HG03175 (cell line): ENCODE measurements at regions not wholly inside any gene's neighbourhood (a gene's known extent, or its start where the extent isn't known, plus 50 kb on each side); places are given as distances from the start of the nearest gene placed in this dataset.

ENCODE experiments used
- ATAC-seq: cut with Tn5 transposase; IDR thresholded peaks from one replicate; pipeline ENCODE4 v1.9.1; 2021; ENCODE audit warnings: mild to moderate bottlenecking, moderate library complexity; ENCODE audit not compliant: unreplicated experiment

GRCh38 chr10:113357681-113358300, 195.1 kb upstream of the HABP2 start:
- no peak for ATAC-seq

GRCh38 chr10:113359655-113360054, 193.2 kb upstream of the HABP2 start:
- ATAC-seq = no peak

- ATAC-seq = no peak
These were observed 192.0 kb upstream of the HABP2 start for GRCh38 chr10:113360870-113361269.

GRCh38 chr10:113362645-113363091, 190.2 kb upstream of the HABP2 start:
- ATAC-seq = no peak

DNA sequence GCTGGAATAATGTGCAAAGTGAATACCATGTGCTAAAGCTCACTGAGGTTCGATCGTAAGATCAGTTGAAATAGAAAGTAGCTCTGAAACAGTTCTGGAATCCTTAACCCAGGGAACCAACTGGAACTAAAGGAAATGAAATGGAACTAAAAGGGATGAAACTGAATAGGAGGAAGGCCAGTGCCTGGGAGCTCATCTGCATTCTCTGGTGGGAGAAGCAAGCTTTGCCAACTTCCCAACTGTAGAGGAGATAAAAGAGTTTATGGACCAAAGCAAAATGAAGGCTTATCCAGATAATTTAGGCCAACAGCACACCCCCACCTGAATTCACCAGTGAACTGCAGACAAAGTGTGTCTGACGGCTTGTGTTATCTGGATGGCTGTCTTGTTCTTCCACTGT, 188.6 kb upstream of the HABP2 start:
- no peak for ATAC-seq

DNA sequence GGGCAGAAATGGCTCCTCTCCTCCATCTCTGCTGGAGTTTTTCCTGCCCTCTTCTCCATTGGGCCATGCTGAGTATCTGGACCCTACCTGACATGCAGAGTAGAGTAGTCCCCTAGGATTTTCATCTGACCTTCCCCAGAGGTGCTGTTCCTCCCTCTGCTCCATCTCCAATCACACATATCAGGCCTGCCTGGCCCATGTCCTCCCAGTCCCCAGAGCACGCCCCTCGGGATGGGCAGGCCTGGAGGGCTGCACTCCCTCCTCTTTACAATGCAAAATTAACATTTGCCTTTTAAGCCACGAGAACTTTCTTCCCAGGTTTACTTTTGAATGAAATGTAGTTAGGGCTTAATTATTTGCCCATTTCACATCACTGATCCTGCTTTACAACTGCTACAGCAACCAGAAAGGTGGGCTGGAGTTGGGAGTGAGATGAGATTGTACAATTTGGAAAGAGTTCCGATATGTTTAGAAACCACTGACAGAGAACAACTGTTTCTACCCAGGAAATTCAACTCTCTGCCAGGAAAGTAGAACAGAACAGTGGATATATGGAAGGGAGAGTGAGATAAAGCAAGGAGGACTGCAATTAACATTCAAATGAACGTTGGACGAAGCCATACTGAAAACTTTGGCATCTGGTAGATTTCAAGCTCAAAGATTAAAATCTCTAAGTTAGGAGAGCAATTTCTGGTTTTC, 184.0 kb upstream of the HABP2 start:
- ATAC-seq = no peak

GRCh38 chr10:113369365-113369694, 183.5 kb upstream of the HABP2 start:
- no peak for ATAC-seq

GRCh38 chr10:113376428-113376827, 176.4 kb upstream of the HABP2 start:
- no peak for ATAC-seq

DNA sequence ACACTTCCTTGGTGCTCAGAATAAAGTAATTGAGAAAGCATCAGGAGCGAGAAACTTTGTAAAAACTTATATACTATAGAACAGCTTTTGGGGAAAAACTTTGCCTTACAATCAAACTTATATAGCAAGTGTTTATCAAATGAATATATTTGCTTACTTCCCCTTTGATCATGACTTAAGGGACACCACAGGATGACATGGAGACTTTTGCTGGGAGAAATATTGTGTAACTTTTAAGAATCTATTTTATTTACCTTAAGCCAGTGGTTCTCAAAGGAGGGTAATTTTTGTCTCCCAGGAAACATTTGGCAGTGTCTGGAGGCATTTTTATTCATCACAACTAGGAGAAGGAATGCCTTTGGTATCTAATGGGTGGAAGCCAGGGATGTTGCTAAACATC, 173.8 kb upstream of the HABP2 start:
- ATAC-seq = no peak

DNA sequence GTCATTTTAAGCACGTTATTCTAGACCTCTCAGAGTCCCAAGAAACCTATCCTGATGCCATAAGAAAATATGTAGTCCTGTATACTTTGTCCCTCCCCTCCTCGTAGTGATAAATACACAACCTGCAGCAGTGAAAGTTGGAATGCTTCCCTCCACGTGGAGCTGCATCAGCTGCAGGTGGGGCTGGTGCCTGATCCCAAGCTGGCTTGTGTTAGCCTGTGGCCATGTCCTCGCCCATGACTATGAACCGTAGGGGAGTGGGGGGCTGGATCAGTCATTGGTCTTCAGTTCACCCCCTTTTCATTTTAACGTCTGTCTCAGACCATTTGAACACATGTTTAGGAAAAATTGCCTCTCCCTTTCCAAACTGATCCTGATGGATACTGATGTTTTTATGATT, 171.4 kb upstream of the HABP2 start:
- no peak for ATAC-seq

GRCh38 chr10:113381981-113382509, 170.8 kb upstream of the HABP2 start:
- ATAC-seq = peak; percentile 65

GRCh38 chr10:113382691-113383090, 170.2 kb upstream of the HABP2 start:
- ATAC-seq = no peak

- no peak for ATAC-seq
These were observed 168.7 kb upstream of the HABP2 start for GRCh38 chr10:113384181-113384580.

DNA sequence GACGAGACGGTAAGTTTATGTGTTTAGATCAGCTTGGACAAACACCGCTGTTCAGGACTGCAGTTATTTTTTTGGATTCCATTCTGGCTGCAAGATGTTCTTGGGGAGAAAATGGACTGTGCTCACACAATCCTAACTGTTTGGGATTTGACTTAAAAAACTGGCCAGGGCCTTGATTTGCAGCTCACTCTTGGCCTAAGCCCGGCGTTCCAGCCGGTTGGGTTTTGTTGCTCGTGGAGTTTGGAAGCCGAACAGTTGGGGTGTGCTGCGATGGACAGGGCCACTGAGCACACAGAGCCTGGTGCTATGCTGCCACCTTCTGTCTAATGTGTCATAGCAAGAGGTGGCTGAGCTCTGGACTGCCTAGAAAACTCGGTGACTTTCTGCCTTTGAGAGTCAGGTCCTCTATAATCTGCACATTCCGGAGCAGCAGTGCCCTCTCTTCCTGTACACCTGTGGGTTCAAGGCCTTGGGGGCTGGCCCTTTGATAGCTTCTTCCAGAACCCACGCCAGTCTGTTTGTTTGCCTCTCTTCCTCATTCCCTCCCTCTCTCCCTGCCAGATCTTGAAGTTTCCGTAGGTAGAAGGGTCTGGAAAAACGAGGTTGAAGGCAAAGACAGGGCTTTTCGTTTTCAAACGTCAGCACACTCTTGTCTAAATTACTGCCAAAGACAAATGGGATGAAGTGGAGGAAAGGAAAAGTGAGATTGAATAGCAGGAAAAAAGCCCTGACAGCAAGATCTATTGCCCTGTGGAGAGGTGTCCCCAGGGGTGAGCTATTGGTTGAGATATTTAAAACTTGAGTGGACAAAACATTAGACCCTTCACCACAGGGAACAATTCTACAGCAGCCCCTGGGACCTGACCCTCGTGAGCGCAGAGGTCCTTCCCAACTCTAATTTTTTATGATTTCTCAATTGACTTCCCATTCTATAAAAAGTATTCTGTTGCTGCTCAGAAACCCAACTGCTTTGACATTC, 167.5 kb upstream of the HABP2 start:
- peak; percentile 82 for ATAC-seq

DNA sequence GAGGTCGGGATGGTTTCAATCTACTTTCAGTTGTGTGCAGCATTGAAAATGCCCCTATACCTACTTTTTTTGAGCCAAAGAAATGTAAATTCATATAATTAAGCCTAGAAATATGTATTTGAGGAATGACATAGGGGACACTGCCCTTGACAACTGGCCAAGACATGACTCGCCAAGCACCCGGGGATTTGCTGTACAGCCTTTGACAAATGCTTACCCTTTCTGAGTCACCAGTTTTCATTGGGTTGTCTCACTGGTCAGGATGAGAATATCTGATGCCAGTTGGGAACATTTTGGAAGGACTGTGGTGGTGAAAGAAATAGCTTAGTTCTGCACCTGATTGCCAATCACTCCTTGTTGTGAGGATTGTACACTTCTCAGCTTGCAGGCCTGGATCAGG, 166.8 kb upstream of the HABP2 start:
- no peak for ATAC-seq

- ATAC-seq = no peak
These were observed 162.9 kb upstream of the HABP2 start for GRCh38 chr10:113389969-113390368.

DNA sequence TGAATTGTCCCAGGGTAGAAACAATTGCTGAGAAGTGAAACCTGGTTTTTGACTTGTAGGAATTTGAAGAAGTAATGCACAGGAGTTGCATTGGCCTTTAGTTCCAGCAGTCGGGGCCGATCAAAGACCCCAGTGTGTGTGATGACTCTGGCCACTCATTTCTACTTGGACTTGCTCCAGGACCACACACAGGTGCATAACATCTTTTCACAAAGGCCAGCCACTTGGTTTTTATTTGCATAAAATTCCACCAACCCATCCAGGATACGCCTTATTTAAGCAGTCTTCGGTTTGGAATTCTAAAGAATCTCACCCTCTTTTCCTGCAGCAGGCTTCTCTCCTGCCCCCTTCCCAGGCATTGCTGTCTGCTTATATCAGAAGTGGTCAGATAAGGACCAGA, 162.0 kb upstream of the HABP2 start:
- no peak for ATAC-seq

DNA sequence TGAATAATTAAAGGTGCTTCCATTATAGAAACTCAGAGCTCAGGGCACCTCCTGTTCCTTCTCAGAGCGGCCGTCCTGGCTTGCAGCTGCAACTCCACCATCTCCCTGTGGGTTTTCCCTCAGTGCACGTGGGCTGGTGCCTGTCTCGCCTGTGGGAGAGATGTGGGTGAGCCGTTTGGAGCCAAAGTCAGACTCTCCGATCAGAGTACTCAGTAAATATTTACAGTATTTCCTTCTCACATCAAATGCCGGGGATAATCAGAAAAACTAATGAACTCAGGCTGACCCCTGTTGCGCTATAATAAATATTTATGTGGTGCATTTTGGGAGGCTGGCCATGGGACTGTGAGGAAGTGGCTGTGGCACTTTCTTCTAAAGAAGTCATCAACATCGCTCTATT, 155.8 kb upstream of the HABP2 start:
- ATAC-seq = no peak

GRCh38 chr10:113399065-113399464, 153.8 kb upstream of the HABP2 start:
- no peak for ATAC-seq

GRCh38 chr10:113402602-113403001, 150.3 kb upstream of the HABP2 start:
- ATAC-seq = no peak

- ATAC-seq = no peak
These were observed 145.6 kb upstream of the HABP2 start for GRCh38 chr10:113407218-113407617.
